HG03060 (cell line): ENCODE measurements at regions not wholly inside any gene's neighbourhood (a gene's known extent, or its start where the extent isn't known, plus 50 kb on each side); places are given as distances from the start of the nearest gene placed in this dataset.
"Not testable (repeated sequence)": the region's sequence is repeated elsewhere in the genome, so short reads cannot be mapped to it uniquely, and the experiment has no call there.

Experiments used
- ATAC-seq: cut with Tn5 transposase; IDR thresholded peaks from one replicate; pipeline ENCODE4 v1.9.1; 2021; ENCODE audit warnings: low read depth, moderate number of reproducible peaks; ENCODE audit not compliant: unreplicated experiment

DNA sequence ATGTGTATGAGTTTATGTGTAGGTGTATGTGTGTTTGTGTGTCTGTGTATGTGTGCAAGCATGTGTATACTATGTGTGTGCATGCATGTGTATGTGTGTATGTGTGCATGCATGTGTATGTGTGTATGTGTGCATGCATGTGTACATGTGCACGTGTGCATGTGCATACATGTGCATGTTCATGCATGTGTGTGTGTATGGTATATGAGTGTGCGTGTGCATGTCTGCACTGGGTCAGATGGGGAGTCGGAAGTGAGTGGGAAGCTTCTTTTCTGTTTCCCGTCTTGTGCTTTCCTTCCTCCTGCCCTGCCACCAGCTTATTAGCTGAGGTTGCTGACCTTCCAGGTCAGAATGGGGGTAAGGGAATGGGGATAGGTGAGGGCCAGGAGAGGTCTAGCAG lies 174.7 kb downstream of the MAP2K4 start:
- no peak for ATAC-seq

DNA sequence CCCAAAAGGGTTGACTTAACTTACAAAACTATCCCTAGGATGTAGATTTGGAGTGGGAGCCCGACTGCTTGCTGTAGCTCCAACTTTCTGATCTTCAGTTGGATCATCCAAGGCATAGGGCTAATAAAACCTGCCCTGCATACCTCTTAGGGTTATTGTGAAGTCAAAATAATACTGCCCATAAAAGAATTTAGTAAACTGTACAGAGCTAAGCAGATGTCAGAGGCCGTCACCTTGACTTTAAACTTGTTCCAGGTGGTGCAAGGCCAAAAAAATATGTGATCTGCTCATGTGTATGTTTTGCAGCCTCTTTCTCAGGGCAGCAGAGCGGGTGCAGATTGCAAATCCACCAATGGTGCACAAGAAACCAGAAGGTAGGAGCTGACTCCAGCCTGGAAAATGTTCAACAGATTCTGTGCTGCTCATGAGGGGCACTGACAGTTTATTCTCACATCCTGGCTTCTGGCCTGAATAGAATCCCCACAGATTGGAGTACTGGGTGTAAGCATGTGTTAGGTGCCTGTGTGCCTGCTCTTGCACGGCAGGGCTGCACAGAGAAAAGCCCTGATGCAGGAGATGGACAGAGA lies 180.7 kb downstream of the MAP2K4 start:
- no peak for ATAC-seq

DNA sequence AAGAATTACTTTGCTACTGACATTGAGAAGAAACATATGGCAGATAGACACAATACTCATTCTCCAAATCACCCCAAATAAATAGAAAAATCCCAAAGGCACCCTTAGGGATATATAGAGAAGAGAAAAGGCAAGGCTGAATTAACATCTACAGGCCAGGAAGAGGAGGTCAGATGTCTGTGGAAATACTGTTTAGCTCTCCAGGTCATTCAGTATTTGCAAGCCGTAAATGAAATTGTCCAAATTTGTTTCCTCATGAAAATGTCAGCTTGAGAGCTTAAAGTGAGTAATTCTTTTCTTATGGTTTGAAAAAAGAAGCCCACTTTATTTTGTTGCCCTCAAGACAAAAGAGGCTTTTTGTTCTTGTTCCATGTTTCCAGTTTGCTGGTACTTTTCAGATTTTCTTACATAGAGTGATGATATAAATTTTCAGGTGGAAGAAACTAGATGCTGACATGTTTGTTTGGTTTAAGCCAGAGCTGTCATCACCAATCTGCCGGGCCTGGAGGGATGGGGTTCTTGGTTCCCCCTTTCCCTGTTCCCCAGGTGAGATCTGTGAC lies 189.0 kb downstream of the MAP2K4 start:
- no peak for ATAC-seq

DNA sequence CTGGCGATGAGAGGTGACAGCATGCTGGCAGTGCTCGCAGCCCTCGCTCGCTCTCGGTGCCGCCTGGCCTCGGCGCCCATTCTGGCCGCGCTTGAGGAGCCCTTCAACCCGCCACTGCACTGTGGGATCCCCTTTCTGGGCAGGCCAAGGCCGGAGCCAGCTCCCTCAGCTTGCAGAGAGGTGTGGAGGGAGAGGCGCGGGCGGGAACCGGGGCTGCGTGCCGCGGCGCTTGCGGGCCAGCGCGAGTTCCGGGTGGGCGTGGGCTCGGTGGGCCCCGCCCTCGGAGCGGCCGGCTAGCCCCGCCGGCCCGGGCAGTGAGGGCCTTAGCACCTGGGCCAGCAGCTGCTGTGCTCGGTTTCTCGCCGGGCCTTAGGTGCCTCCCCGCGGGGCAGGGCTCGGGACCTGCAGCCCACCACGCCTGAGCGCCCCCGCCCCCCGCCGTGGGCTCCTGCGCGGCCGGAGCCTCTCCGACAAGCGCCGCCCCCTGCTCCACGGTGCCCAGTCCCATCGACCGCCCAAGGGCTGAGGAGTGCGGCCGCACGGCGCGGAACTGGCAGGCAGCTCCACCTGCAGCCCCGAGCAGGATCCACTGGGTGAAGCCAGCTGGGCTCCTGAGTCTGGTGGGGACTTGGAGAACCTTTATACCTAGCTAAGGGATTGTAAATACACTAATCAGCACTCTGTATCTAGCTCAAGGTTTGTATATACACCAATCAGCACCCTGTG lies 200.2 kb downstream of the MAP2K4 start:
- ATAC-seq, result not testable (repeated sequence)

DNA sequence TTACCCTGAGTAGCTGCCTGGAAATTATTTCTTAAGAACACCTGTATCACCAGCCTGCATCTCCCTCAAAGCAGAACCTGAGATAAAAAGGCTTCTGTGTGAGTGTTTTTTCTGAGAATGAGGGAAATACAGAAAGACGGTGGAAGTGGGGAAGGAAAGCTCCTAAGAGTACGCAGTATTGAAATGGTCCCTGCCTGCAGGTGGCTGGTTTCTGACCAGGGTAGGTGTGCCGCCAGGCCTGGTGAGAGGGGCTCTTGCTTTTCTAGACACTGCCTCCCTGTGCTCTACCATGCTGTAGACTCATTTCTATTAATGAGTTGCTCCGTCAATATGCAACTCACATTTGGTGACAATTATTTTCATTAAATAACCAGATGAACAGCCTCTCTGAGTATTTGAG lies 201.7 kb downstream of the MAP2K4 start:
- no peak for ATAC-seq

DNA sequence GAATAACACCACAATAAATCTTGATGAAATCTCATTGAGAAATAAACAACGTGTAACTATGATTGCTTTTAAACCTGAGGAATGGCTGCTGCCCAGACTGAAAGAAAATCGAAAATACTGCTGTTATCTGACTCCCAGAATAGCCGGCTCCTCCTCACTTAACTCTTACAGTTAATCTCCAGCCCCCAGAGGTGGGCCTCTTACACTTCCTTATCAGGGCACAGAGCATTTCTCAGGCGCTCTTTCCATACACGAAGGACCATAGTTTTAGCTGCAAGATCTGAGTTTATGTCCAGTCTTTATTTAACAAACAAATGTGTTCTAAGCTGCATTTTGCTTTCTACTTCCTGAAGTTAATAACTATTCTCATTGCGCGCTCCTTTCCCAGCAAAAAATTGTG lies 206.9 kb downstream of the MAP2K4 start:
- no peak for ATAC-seq

DNA sequence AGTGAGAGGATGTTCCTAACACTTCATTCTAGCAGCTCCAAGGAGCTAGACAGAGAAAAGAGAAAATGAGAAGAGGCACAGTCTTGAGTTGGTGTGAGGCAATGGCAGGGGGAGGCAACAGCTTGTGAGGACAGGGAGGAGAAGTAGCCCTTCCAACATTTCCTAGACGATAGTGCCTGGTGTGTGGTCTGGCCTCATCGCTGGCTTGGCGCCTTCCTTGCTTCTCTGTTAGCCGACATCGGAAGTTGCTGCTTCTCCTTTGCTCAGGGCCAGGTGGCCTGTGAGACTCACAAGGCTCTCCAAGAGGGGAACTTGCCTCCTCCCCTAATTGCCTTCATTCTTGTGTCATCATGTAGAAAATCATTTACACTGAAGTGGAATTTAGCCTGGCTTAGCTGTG lies 208.7 kb downstream of the MAP2K4 start:
- no peak for ATAC-seq

DNA sequence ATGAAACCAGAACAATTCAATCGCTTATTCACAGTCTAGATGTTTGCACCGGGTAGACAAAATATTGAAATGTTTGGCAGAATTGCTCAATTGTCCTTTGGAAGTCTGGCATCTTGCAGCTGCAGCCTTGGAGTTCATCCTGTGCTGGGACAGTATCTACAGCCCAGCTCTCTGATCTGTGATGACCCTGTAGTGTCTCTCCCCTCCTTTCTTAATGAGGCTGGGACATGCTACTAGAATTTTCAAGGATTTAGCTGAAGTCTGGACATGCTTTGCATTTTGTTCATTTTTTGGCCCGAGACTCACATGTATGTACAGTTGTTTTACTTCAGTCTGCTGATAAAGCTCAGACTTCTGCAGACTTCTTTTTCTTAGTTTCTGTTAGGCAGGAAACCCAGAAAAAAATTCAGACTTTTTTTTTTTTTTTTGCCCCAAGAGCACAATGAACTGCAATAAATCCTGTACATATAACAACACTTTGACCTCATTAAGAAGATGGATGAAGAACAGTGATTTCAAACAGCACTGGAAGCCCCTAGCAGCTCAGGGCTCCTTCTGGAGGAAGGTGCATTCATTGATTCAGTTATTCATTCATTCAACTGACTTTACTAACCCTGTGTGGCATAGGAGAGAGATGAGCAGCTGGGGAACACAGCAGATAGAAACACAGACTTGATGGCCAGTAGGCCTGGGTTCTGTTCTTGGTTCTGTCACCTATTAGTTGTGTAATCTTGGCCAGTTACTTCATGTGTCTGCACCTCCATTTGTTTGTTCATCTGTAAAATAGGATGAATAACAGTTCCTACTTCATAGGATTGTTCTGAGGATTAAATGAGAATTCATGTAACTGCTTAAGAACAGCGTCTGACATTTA lies 210.0 kb downstream of the MAP2K4 start:
- no peak for ATAC-seq

DNA sequence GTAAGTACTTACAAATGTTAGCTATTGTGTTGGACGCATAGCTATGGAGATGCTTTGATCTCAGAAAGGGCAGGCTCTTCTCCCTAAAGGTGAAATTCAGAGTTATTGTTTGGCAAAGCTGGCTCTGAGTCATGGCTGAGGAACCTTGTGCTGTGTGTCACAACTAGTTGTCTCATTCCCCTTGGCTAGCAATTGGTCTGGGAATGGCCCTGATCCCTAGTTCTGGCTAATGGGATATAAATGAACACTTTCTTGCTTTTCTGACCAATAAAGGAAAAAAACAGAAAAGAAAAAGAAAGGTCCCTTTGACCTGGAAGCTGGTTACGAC lies 210.6 kb downstream of the MAP2K4 start:
- ATAC-seq, result no peak

DNA sequence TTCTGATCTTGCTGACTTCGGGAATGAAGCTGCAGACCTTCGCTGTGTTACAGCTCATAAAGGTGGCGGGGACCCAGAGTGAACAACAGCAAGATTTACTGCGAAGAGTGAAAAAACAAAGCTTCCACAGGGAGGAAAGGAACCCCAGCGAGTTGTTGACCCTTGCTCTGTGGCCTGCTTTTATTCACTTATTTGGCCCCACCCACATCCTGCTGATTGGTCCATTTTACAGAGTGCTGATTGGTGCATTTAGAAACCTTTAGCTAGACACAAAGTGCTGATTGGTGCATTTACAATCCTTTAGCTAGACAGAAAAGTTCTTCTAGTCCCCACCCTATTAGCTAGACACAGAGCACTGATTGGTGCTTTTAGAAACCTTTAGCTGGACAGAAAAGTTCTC lies 218.3 kb downstream of the MAP2K4 start:
- not testable (repeated sequence) for ATAC-seq

DNA sequence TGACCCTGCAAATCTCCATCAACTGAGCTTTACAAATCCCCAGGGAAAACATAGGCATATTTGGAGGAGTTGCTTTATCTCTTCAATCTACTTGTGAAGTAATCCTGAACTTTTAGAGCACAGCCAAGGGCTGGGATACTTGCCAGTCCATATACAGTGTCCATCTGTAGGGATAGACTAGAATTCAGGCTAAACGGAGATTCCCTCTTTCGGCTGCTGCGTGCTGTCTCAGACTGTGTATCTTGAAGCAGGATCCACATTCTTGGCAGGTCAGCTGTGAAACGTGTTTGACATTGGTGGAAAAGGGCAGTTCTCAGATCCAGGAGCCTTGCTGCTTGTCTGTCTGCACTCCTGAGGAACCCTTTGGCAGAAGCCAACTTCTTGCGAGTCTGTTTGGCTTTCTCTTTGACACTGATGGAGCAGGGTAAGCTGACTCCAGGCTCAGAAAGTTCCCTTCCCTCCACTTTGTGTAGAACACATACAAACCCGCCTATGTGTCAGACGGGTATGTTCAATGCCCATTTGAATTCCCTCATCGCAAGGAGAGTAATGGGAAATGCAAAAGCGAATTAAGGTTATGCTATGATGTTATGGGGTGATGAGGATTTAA lies 221.8 kb downstream of the MAP2K4 start:
- no peak for ATAC-seq

DNA sequence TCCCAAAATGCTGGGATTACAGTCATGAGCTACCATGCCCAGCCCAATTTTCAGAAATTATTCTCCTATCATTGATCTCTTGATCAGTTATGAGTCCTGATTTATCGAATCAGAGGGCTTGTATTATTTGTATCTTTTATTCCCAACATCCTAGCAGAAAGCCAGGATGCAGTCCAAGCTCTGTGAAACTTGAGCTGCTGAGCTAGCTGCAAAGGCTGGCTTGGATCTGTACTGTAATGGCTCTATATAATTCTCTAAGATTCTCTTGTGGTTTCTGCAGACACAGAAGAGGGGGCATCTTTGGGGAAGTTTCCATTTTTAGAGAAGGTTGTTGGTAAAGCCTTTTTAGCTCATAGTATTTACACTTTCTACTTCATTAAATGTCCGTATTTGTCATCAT lies 227.1 kb downstream of the MAP2K4 start:
- ATAC-seq, result no peak

DNA sequence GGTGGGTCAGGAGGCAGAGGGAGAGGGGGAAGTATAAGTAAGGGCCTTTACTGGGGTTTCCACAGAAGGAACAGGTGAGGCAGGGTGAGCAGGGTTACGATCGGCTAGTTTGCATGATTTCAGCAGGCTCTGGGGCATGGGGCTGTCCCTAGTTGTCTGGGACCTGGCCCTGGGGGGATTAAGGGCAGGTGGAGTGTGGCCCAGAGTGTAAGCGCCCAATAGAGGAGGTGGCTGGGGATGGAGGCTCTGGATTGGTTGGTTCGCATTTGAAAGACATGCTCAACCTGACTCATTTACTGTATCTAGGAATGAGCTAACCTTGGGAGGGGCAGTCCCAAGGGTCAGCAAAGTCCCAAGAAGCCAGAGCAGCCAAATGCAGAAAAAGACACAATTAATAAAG lies 230.3 kb downstream of the MAP2K4 start:
- ATAC-seq, result no peak

DNA sequence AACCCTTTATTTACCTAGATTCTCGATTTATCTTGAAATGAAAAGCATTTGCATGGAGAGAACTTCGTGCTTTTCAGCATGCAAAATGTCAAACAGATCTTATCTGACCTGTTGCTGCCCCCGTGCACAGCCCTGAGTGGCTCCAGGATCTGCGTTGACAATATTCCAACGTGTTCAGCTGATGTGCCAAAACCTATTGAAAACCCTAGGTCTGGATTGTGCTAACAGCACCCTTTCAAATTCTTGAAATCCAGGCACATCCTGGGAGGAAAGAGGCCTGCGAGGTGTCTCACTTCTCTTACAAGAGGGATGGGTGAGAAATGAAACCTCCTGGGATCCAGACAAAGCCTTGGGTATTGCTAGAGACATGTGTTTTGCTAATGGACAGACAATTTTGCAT lies 231.8 kb downstream of the MAP2K4 start:
- no peak for ATAC-seq

DNA sequence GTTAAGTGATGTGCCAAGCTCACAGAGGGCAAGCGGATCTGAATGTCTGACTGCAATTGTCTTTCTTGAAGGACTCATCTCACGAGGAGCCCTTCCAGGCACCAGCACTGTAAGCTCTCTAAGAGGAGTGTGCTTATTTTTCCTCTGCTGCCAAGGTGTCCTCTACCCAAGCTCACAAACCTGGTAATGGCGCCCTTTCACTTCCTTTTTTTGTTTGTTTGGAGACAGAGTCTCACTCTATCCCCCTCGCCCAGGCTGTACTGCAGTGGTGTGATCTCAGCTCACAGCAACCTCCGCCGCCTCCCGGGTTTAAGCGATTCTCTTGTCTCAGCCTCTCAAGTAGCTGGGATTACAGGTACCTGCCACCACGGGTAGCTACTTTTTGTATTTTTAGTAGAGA lies 233.8 kb downstream of the MAP2K4 start:
- ATAC-seq, result no peak

DNA sequence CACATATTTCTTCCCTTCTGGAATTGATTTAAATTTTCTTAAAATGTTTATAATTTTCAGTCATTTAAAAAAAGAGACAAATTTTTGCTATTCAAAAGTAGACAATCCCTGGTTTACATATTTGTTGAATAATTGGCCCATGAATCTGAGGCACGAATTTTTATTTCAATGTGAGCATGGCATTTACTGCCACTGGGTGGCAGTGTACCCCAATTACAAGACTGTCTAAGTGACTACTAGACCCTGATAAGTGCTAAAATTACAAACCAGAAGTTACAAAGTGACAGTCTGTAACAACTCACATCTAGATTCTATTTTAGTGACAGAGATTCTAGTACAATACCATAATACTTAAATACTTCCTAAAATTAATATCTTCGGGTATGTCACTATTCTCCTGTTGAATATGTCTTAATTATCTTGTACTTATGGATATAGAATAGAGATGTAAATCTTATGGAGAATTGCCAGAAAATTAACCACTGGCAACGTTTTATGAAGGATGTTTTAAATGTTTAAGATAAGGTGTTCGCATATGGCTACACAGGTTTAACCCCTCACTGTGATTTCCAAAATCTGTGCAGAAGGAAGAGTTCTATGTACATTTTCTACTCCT lies 235.8 kb downstream of the MAP2K4 start:
- no peak for ATAC-seq

DNA sequence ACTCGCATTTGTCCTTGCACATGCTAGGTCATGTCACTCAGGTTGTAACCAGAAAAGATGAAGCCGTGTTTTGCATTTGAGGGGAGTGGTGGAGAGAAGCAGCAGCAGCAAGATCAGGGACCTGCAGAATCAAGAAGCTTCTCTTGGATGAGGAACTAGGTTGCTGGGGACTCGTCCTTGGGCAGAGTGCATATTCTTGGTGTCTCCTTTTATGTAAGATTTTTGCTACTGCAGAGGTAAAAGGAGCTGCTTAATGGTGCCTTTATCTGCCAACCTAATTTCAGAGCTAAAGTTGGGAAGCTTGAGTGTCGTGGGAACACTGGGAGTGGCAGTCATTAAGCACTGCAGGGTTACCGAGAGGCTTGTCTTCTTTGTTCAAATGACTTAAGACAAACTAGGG lies 236.5 kb downstream of the MAP2K4 start:
- ATAC-seq, result no peak

DNA sequence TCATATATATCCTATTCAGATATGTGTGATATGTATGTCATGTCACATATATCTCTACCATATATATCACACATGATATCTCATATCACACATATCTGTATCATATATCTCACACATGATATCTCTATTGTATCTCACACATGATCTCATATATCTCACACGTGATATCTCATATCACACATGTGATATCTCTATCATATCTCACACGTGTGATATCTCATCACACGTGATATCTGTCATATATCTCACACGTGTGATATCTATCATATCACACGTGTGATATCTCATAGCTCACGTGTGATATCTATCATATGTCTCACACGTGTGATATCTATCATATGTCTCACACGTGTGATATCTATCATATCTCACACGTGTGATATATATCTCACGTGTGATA lies 240.7 kb downstream of the MAP2K4 start:
- no peak for ATAC-seq

DNA sequence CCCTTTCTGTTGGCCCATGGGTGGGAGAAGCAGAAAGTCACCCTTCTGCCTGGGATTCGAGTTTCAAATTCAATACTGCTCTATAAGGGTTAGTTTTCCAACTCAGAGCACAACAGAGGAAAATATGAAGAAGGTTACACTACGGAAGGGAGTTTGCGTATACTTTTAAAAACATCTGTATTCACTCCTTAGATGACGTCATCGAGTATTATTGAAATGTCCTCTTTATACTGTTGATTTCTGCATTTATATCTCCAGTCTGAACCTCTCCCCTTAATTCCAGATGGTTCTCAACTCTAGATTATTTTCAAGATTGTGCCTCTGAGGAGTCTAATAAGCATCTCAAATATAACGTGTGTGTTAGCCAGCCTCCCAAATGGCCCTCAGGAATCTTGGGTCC lies 249.1 kb downstream of the MAP2K4 start:
- no peak for ATAC-seq

DNA sequence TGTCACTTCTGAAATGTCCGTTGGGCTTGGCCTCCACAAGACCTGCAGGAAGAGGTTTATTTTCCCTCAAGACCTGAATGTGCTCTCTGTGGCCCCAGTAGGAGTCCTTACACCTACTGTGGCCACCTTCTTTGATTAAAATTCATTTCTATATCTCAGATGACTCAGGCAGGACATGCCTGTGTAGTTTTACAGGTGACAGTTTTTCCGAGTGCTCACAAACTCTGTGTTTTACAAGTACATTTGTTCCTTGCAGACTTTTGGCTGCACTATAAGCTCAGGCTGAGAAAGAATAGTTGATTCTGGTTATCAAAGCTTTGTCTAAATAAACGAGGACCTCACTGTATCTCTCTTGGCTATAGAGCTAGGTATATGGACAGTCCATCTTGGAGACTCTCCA lies 257.1 kb downstream of the MAP2K4 start:
- ATAC-seq, result no peak

DNA sequence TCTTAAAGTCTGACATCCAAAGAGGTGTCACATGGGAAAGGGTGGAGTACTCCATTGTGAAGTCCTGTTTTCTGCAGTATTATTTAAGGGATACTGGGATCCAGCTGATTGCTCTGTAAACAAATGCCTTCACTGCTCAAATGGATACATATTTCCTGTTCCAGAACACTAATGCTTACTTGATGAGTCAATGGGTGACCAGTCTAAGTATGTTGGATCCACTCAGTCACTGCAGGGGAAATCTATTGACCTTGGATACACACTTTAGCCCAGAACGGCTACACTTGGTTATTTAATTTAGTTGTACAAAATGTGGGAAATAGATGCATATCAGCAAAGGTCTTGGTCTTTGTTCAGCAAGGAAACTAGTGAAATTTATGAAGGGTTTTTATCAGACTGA lies 261.4 kb downstream of the MAP2K4 start:
- ATAC-seq, result no peak
